ENCODE measurements at regions not wholly inside any gene's neighbourhood (a gene's known extent, or its start where the extent isn't known, plus 50 kb on each side); places are given as distances from the start of the nearest gene placed in this dataset.

GRCh38 chr6:66086532-66086931, 379.5 kb upstream of the EYS start:
- no peak for TF ChIP-seq CTCF (IDR thresholded peaks at IDR 0.05)

- no peak for TF ChIP-seq CTCF (IDR thresholded peaks at IDR 0.05)
Observed at GRCh38 chr6:66082914-66083313, 375.9 kb upstream of the EYS start.

GRCh38 chr6:66068907-66069306, 361.9 kb upstream of the EYS start:
- TF ChIP-seq CTCF (IDR thresholded peaks at IDR 0.05), result no peak

GRCh38 chr6:66068033-66068432, 361.0 kb upstream of the EYS start:
- TF ChIP-seq CTCF (IDR thresholded peaks at IDR 0.05), result no peak

- TF ChIP-seq CTCF (IDR thresholded peaks at IDR 0.05), result no peak
Observed at GRCh38 chr6:66065313-66065712, 358.3 kb upstream of the EYS start.

- no peak for TF ChIP-seq CTCF (IDR thresholded peaks at IDR 0.05)
Observed at GRCh38 chr6:66057034-66057433, 350.0 kb upstream of the EYS start.

GRCh38 chr6:66054967-66055366, 347.9 kb upstream of the EYS start:
- no peak for TF ChIP-seq CTCF (IDR thresholded peaks at IDR 0.05)

GRCh38 chr6:66051812-66052211, 344.8 kb upstream of the EYS start:
- no peak for TF ChIP-seq CTCF (IDR thresholded peaks at IDR 0.05)

Measured in LNCAP (cell line).